Thyroid gland (tissue), 4 donors: ENCODE measurements at regions not wholly inside any gene's neighbourhood (a gene's known extent, or its start where the extent isn't known, plus 50 kb on each side); places are given as distances from the start of the nearest gene placed in this dataset.
"Not testable (repeated sequence)": the region's sequence is repeated elsewhere in the genome, so short reads cannot be mapped to it uniquely, and the experiment has no call there.

Source experiments
- DNase-seq, 2 donors: peaks; one replicate each; pipeline ENCODE4 v3.0.0-alpha.2; 2019
- H3K27ac ChIP-seq, 3 donors: fragments of 200-600 bp; sonication (generic); 1 replicate in 2 of 3; 2 replicates in 1 of 3; pipeline ENCODE4 v1.5.1; 2016 to 2019; ENCODE audit warnings: mild to moderate bottlenecking in 1 of 3, moderate library complexity in 1 of 3
- H3K27me3 ChIP-seq: fragments of 200-600 bp; sonication (generic); one replicate; pipeline ENCODE4 v1.5.1; 2019
- H3K36me3 ChIP-seq, 2 donors: fragments of 200-600 bp; sonication (generic); one replicate each; pipeline ENCODE4 v1.5.1; 2016 to 2019
- H3K4me1 ChIP-seq, 2 donors: fragments of 200-600 bp; sonication (generic); one replicate each; pipeline ENCODE4 v1.5.1; 2017 to 2019
- H3K4me3 ChIP-seq, 3 donors: fragments of 200-600 bp; sonication (generic); replicated peaks in 1 of 3; 1 replicate in 2 of 3; 2 replicates in 1 of 3; pipeline ENCODE4 v1.5.1; 2016; ENCODE audit warnings: mild to moderate bottlenecking in 1 of 3
- H3K9me3 ChIP-seq: fragments of 200-600 bp; sonication (generic); one replicate; pipeline ENCODE4 v1.5.1; 2017
- CTCF ChIP-seq, 6 experiments: fragments of 200-600 bp in 3 of 6; fragments of 450-650 bp in 3 of 6; sonication (generic) in 3 of 6; IDR thresholded peaks; one replicate each; pipeline ENCODE4 v1.5.1; 2016 to 2019; ENCODE audit warnings: antibody characterized with exemption in 6 of 6, mild to moderate bottlenecking in 2 of 6, inconsistent platforms in 1 of 6, moderate library complexity in 1 of 6
- POLR2A ChIP-seq, 2 donors: fragments of 450-650 bp; IDR thresholded peaks; one replicate each; pipeline ENCODE4 v1.6.1; 2017; ENCODE audit warnings: antibody characterized with exemption in 2 of 2, mild to moderate bottlenecking in 2 of 2, moderate library complexity in 1 of 2
- WGBS, 2 donors: methylation state at CpG; one replicate each; pipeline ENCODE4 v1.1.5; 2017; 5-methylcytosine and 5-hydroxymethylcytosine counted together
- intact Hi-C: fragments of 100-400 bp; cut with DNase I; formaldehyde crosslinking; loops from one replicate; pipeline ENCODE4 v1.15.1; 2023

GRCh38 chr3:78506581-78507195 is 1261.1 kb downstream of the ROBO1 start:
- H3K9me3 ChIP-seq, result no peaks in the 10 kb centered on the region
- H3K4me3 ChIP-seq, result no peak overlapping the region
- DNase-seq, result no peak
- WGBS, 2 donors, result 66 to 70% methylated on average over 2 of the region's 2 CpGs
- intact Hi-C loops, result no loop called here
- H3K4me1 ChIP-seq, result no peaks in the 10 kb centered on the region
- no peaks in the 10 kb centered on the region for H3K27me3 ChIP-seq
- H3K36me3 ChIP-seq, result no peaks in the 10 kb centered on the region
- TF ChIP-seq POLR2A (IDR thresholded peaks at IDR 0.05), result no peak
- TF ChIP-seq CTCF (IDR thresholded peaks at IDR 0.05), result no peak
- no peak overlapping the region for H3K27ac ChIP-seq

DNA sequence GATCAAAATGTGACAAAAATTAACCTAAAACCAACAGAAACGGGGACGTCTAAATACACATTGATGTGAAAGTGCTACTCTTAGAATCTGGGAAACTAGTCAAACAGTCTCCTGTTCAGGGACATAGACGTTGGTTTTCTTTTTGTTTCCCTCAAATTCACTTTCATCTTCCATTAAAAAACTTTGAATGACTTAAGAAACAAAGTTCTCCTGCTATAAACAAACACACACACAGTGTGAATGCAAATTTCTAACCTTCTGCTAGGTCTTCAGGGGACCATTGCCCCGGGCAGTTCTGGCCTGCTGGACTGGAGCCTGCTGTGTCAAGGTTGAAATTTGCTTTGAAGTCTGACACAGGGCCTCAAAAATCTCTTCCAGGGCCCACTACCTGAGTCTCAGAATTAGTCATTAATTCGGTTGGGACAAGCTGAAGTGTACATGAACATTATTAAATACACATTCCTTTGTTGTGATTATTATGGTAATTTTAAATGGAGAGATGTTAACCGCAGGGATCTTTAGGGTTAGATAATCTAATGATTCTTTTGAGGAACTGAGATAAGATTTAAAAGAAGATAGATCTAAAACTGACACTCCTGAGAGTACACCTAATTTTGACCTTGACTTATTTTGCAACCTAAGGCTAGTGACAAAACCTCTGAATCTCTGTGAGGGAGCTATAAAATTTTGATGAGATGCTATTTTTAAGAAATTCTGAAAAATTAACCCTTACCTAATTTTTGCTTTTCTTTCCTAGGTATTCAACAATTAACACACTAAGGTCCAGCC is 1260.4 kb downstream of the ROBO1 start:
- DNase-seq, result no peak
- no peaks in the 10 kb centered on the region for H3K27me3 ChIP-seq
- no peak overlapping the region for H3K4me3 ChIP-seq
- TF ChIP-seq POLR2A (IDR thresholded peaks at IDR 0.05) (no peak), CTCF (IDR thresholded peaks at IDR 0.05) (no peak)
- intact Hi-C loops, result no loop called here
- no peak overlapping the region for H3K27ac ChIP-seq
- H3K36me3 ChIP-seq, result no peaks in the 10 kb centered on the region
- WGBS, 2 donors, result 43 to 46% methylated on average over 6 of the region's 6 CpGs
- H3K9me3 ChIP-seq, result no peaks in the 10 kb centered on the region
- H3K4me1 ChIP-seq, result no peaks in the 10 kb centered on the region

- Histone ChIP-seq H3K27ac (no peak overlapping the region), H3K9me3 (no peaks in the 10 kb centered on the region), H3K4me3 (no peak overlapping the region), H3K36me3 (no peaks in the 10 kb centered on the region), H3K27me3 (no peaks in the 10 kb centered on the region), H3K4me1 (no peaks in the 10 kb centered on the region)
- intact Hi-C loops, result no loop called here
- TF ChIP-seq POLR2A (IDR thresholded peaks at IDR 0.05) (no peak), CTCF (IDR thresholded peaks at IDR 0.05) (no peak)
- 48 to 93% methylated on average over 2 of the region's 2 CpGs for WGBS, 2 donors
- DNase-seq, result no peak
These were observed 1256.0 kb downstream of the ROBO1 start for GRCh38 chr3:78511840-78512239.

- H3K4me1 ChIP-seq, H3K4me3 ChIP-seq, H3K27ac ChIP-seq, H3K36me3 ChIP-seq, DNase-seq, intact Hi-C loops, H3K9me3 ChIP-seq, H3K27me3 ChIP-seq: not testable (repeated sequence)
- 82 to 88% methylated on average over 4 of the region's 4 CpGs for WGBS, 2 donors
These were observed 1255.0 kb downstream of the ROBO1 start for GRCh38 chr3:78512786-78513185.

DNA sequence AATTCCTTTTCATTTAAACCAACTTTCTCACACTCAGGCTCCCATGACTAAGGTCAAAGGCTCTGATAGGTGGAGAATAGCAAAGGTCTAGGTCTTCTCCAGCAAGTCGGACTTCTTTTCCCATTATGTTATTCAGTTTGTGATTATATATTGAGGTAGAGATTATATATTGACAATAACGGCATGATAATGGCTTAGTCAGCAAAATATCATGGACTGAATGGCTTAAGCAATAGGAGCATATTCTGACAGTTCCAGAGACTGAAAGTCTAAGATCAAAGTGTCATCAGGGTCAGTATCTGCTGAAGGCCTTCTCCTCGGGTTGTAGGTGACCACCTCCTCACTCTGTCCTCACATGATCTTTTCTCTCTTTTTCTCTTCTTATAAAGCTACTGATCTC is 1251.4 kb downstream of the ROBO1 start:
- no peak overlapping the region for H3K27ac ChIP-seq
- no peak for DNase-seq
- H3K4me3 ChIP-seq, result no peak overlapping the region
- TF ChIP-seq POLR2A (IDR thresholded peaks at IDR 0.05) (no peak), CTCF (IDR thresholded peaks at IDR 0.05) (no peak)
- intact Hi-C loops, result no loop called here
- H3K9me3 ChIP-seq, result no peaks in the 10 kb centered on the region
- WGBS, 2 donors, result 90 to 95% methylated on average over 3 of the region's 3 CpGs
- no peaks in the 10 kb centered on the region for H3K27me3 ChIP-seq
- no peaks in the 10 kb centered on the region for H3K36me3 ChIP-seq
- H3K4me1 ChIP-seq, result no peaks in the 10 kb centered on the region
